ENCODE measurements at regions not wholly inside any gene's neighbourhood (a gene's known extent, or its start where the extent isn't known, plus 50 kb on each side); places are given as distances from the start of the nearest gene placed in this dataset.
"Not testable (repeated sequence)": the region's sequence is repeated elsewhere in the genome, so short reads cannot be mapped to it uniquely, and the experiment has no call there.

GRCh38 chr1:144518439-144518838 lies 57.0 kb upstream of the NBPF15 start:
- not testable (repeated sequence) for TF ChIP-seq CTCF, POLR2A (IDR thresholded peaks at IDR 0.05)

Measured in uterus (tissue), 2 donors.